ENCODE measurements at regions not wholly inside any gene's neighbourhood (a gene's known extent, or its start where the extent isn't known, plus 50 kb on each side); places are given as distances from the start of the nearest gene placed in this dataset.

GRCh38 chr9:135343837-135344522, 135.6 kb upstream of the PPP1R26 start:
- no peak for TF ChIP-seq ATF3 (IDR thresholded peaks at IDR 0.05)
- no peak for TF ChIP-seq ATF3 (CRISPR knock-in tag; conservative IDR thresholded peaks at IDR 0.05)
- no peak for TF ChIP-seq ZBTB8A (IDR thresholded peaks at IDR 0.05; ENCODE audit: partially characterized antibody)

All from K562 (cell line).